ENCODE measurements at regions not wholly inside any gene's neighbourhood (a gene's known extent, or its start where the extent isn't known, plus 50 kb on each side); places are given as distances from the start of the nearest gene placed in this dataset.
"Not testable (repeated sequence)": the region's sequence is repeated elsewhere in the genome, so short reads cannot be mapped to it uniquely, and the experiment has no call there.

DNA sequence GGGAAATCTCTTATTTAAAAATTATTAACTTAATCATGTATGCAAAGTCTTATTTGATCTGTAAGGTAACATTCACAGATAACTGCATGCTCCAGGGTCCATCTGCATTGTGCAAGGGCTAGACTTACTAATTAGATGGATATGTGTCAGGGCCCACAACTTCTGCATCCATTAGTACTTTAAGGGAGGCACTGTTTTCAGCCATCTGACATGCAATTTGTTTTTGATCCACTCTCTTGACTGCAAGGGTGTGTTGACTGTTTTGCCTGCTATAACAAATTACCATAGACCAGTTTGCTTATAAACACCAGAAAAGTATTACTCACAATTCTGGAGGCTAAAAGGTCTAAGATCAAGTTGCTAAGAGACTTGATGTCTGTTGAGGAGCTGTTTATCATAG is 542.1 kb upstream of the HS3ST1 start:
- H3K4me1 ChIP-seq = no peaks in the 10 kb centered on the region

DNA sequence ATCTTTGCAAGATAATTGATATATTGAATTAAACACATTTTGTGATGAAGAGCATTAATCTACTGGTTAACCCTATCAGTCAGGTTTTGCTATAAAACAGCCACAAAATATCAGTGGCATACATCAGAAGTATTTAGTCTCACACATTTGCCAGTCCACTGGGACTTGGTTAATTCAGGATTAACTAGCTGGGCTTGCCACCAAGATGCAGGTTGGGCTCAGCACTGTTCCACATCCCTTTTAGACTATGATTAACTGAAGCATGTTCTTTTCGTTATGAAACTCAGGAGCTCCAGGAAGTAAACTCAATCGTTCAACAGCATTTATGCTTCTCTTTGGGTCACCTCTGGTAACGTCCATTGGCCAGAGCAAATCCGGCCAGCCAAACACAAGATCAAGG is 538.1 kb upstream of the HS3ST1 start:
- no peaks in the 10 kb centered on the region for H3K4me1 ChIP-seq
- no peaks in the 10 kb centered on the region for H3K27me3 ChIP-seq
- H3K27ac ChIP-seq = no peak overlapping the region
- no peaks in the 10 kb centered on the region for H3K36me3 ChIP-seq
- H3K4me3 ChIP-seq = no peak overlapping the region
- 66 to 69% methylated on average over 4 of the region's 4 CpGs for WGBS, 2 donors
- no peaks in the 10 kb centered on the region for H3K9me3 ChIP-seq
- TF ChIP-seq, protein P1, sequence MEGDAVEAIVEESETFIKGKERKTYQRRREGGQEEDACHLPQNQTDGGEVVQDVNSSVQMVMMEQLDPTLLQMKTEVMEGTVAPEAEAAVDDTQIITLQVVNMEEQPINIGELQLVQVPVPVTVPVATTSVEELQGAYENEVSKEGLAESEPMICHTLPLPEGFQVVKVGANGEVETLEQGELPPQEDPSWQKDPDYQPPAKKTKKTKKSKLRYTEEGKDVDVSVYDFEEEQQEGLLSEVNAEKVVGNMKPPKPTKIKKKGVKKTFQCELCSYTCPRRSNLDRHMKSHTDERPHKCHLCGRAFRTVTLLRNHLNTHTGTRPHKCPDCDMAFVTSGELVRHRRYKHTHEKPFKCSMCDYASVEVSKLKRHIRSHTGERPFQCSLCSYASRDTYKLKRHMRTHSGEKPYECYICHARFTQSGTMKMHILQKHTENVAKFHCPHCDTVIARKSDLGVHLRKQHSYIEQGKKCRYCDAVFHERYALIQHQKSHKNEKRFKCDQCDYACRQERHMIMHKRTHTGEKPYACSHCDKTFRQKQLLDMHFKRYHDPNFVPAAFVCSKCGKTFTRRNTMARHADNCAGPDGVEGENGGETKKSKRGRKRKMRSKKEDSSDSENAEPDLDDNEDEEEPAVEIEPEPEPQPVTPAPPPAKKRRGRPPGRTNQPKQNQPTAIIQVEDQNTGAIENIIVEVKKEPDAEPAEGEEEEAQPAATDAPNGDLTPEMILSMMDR (IDR thresholded peaks at IDR 0.05) = no peak
- TF ChIP-seq EP300 (IDR thresholded peaks at IDR 0.05) (no peak), POLR2A (IDR thresholded peaks at IDR 0.05) (no peak)
- DNase-seq (ENCODE audit: low spot score in 2 of 2) = no peak

More for the DNA sequence above, 542.1 kb upstream of the HS3ST1 start:
- Histone ChIP-seq H3K27me3 (no peaks in the 10 kb centered on the region), H3K4me3 (no peak overlapping the region), H3K9me3 (no peaks in the 10 kb centered on the region), H3K36me3 (no peaks in the 10 kb centered on the region), H3K27ac (no peak overlapping the region)
- DNase-seq (ENCODE audit: low spot score in 2 of 2) = no peak
- no peak for TF ChIP-seq POLR2A (IDR thresholded peaks at IDR 0.05)
- no peak for TF ChIP-seq EP300 (IDR thresholded peaks at IDR 0.05)
- TF ChIP-seq, protein P1 (IDR thresholded peaks at IDR 0.05) = no peak

DNA sequence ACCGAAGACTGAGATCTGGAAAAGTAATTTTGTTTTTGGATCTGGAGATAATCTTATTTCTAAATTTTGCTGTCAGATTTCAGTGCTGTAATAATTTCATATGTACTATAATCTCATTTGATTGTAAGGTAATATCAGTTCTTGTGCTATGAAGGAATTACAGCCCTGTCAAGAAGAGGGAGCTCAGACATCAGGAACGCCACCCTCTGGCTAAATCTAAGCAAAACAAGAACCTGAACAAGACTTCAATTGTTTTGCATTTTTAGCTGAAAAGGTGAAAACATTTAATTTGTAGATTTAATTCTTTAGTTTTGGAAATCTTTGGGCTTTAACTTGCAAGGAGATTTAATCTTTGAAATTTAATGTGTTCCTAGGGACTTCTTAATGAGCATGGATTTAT is 525.4 kb upstream of the HS3ST1 start:
- WGBS, 2 donors = 44 to 50% methylated on average over 2 of the region's 2 CpGs

DNA sequence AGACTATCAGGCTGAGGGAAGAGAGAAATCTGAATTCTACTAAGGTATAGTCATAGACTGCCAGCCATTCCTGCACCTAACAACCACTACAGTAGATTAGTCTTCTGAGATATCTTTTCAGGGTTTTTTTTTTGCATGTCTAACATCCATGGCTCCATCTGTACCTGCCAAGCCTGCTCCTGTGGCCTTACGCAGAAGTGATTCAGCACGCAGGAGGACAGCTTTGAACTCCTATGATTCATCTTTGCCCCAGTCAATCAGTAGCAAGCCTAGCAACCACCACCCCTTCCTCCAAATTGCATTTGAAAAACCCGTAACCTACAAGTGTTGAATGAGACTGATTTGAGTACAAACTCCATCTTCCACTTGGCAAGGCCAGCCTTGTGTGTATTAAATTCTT is 520.7 kb upstream of the HS3ST1 start:
- Histone ChIP-seq H3K36me3 (no peaks in the 10 kb centered on the region), H3K4me1 (no peaks in the 10 kb centered on the region), H3K4me3 (no peak overlapping the region), H3K9me3 (no peaks in the 10 kb centered on the region), H3K27me3 (no peaks in the 10 kb centered on the region), H3K27ac (no peak overlapping the region)
- DNase-seq (ENCODE audit: low spot score in 2 of 2) = no peak
- 92 to 96% methylated on average over 3 of the region's 3 CpGs for WGBS, 2 donors
- TF ChIP-seq, protein P1 (IDR thresholded peaks at IDR 0.05) = no peak
- TF ChIP-seq EP300 (IDR thresholded peaks at IDR 0.05) (no peak), POLR2A (IDR thresholded peaks at IDR 0.05) (no peak)

More for the DNA sequence above, 525.4 kb upstream of the HS3ST1 start:
- TF ChIP-seq, protein P1 (IDR thresholded peaks at IDR 0.05) = peak in 3 of 5 experiments; percentile 13 to 18 (median 14)
- no peak for TF ChIP-seq EP300 (IDR thresholded peaks at IDR 0.05)
- Histone ChIP-seq H3K9me3 (peaks cover 0 to 2% (median 0%) of the 10 kb centered on the region in 4 donors), H3K4me3 (no peak overlapping the region), H3K27ac (no peak overlapping the region), H3K4me1 (no peaks in the 10 kb centered on the region), H3K36me3 (no peaks in the 10 kb centered on the region), H3K27me3 (no peaks in the 10 kb centered on the region)
- DNase-seq (ENCODE audit: low spot score in 2 of 2) = no peak

DNA sequence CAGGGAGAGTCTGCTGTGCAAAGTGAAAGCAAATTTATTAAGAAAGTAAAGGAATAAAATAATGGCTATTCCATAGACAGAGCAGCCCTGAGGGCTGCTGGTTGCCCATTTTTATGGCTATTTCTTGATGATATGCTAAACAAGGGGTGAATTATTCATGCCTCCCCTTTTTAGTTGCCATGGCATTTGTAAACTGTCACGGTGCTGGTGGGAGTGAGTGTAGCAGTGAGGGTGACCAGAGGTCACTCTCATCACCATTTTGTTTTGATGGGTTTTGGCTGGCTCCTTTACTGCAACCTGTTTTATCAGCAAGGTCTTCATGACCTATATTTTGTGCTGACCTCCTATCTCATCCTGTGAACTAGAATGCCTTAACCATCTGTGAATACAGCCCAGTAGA is 518.9 kb upstream of the HS3ST1 start:
- not testable (repeated sequence) for H3K9me3 ChIP-seq; DNase-seq (ENCODE audit: low spot score in 2 of 2); H3K27ac ChIP-seq; H3K36me3 ChIP-seq; H3K27me3 ChIP-seq; H3K4me3 ChIP-seq; H3K4me1 ChIP-seq
- 9 to 17% methylated on average over 1 of the region's 1 CpG for WGBS, 2 donors

DNA sequence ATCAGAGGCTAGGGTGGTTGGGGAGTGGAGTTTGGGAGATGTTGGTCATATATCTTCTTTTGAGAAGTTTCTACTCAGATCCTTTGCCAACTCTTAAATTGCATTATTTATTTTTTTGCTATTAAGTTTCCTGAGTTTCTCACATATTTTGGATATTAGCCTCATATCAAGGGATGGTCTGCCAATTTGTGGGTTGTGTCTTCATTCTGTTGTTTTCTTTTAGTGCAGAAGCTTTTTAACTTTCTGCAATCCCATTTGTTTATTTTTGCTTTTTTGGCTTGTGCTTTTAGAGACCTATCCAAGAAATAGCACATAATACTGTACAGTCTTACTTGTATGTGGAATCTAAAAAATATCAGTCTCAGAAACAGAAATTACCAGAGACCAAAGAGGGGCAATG is 509.2 kb upstream of the HS3ST1 start:
- H3K27ac ChIP-seq = no peak overlapping the region
- no peaks in the 10 kb centered on the region for H3K36me3 ChIP-seq
- no peaks in the 10 kb centered on the region for H3K9me3 ChIP-seq
- H3K4me3 ChIP-seq = no peak overlapping the region
- no peaks in the 10 kb centered on the region for H3K27me3 ChIP-seq
- no peaks in the 10 kb centered on the region for H3K4me1 ChIP-seq
- DNase-seq (ENCODE audit: low spot score in 2 of 2) = no peak
- TF ChIP-seq, protein P1 (IDR thresholded peaks at IDR 0.05) = no peak
- TF ChIP-seq EP300 (IDR thresholded peaks at IDR 0.05) (no peak), POLR2A (IDR thresholded peaks at IDR 0.05) (no peak)

Measured in tibial nerve (tissue), 4 donors.